ENCODE measurements at regions not wholly inside any gene's neighbourhood (a gene's known extent, or its start where the extent isn't known, plus 50 kb on each side); places are given as distances from the start of the nearest gene placed in this dataset.
"Not testable (repeated sequence)": the region's sequence is repeated elsewhere in the genome, so short reads cannot be mapped to it uniquely, and the experiment has no call there.

GRCh38 chr10:61047788-61048560 is 104.0 kb upstream of the RHOBTB1 start:
- Histone ChIP-seq H3K4me3 (ENCODE audit: insufficient read depth, low read length) (no peak overlapping the region), H3K27ac (ENCODE audit: low read depth, low read length) (no peak overlapping the region), H4K20me1 (ENCODE audit: insufficient read depth, low read length) (no peaks in the 10 kb centered on the region), H3K9me3 (ENCODE audit: low read depth, low read length) (no peaks in the 10 kb centered on the region), H3K27me3 (ENCODE audit: insufficient read depth, low read length) (peaks cover 5% of the 10 kb centered on the region), H3K36me3 (ENCODE audit: insufficient read depth, low read length) (no peaks in the 10 kb centered on the region), H2AFZ (ENCODE audit: low read length) (no peak overlapping the region), H3K79me2 (ENCODE audit: insufficient read depth, low read length) (no peaks in the 10 kb centered on the region), H3K4me2 (ENCODE audit: insufficient read depth, low read length) (no peak overlapping the region), H3K4me1 (ENCODE audit: insufficient read depth, low read length) (no peaks in the 10 kb centered on the region)
- no peak for DNase-seq (ENCODE audit: insufficient read length, low spot score, missing footprints)
- TF ChIP-seq CTCF (IDR thresholded peaks at IDR 0.05; ENCODE audit: extremely low read depth, low read depth, low read length), result no peak

- Histone ChIP-seq H3K4me3 (ENCODE audit: insufficient read depth, low read length) (no peak overlapping the region), H3K4me2 (ENCODE audit: insufficient read depth, low read length) (no peak overlapping the region), H4K20me1 (ENCODE audit: insufficient read depth, low read length) (no peaks in the 10 kb centered on the region), H3K9me3 (ENCODE audit: low read depth, low read length) (no peaks in the 10 kb centered on the region), H3K27ac (ENCODE audit: low read depth, low read length) (no peak overlapping the region), H3K79me2 (ENCODE audit: insufficient read depth, low read length) (no peaks in the 10 kb centered on the region), H2AFZ (ENCODE audit: low read length) (no peak overlapping the region), H3K36me3 (ENCODE audit: insufficient read depth, low read length) (no peaks in the 10 kb centered on the region), H3K27me3 (ENCODE audit: insufficient read depth, low read length) (peaks cover 5% of the 10 kb centered on the region), H3K4me1 (ENCODE audit: insufficient read depth, low read length) (no peaks in the 10 kb centered on the region)
- TF ChIP-seq CTCF (IDR thresholded peaks at IDR 0.05; ENCODE audit: extremely low read depth, low read depth, low read length), result no peak
- no peak for DNase-seq (ENCODE audit: insufficient read length, low spot score, missing footprints)
Observed at GRCh38 chr10:61047081-61047480, 103.1 kb upstream of the RHOBTB1 start.

- H2AFZ ChIP-seq (ENCODE audit: low read length); H4K20me1 ChIP-seq (ENCODE audit: insufficient read depth, low read length); H3K4me1 ChIP-seq (ENCODE audit: insufficient read depth, low read length); H3K27ac ChIP-seq (ENCODE audit: low read depth, low read length); H3K9me3 ChIP-seq (ENCODE audit: low read depth, low read length); DNase-seq (ENCODE audit: insufficient read length, low spot score, missing footprints); H3K79me2 ChIP-seq (ENCODE audit: insufficient read depth, low read length); H3K4me2 ChIP-seq (ENCODE audit: insufficient read depth, low read length); H3K36me3 ChIP-seq (ENCODE audit: insufficient read depth, low read length); H3K27me3 ChIP-seq (ENCODE audit: insufficient read depth, low read length); H3K4me3 ChIP-seq (ENCODE audit: insufficient read depth, low read length): not testable (repeated sequence)
Observed at GRCh38 chr10:61045480-61045879, 101.5 kb upstream of the RHOBTB1 start.

- Histone ChIP-seq H3K27me3 (ENCODE audit: insufficient read depth, low read length) (peaks cover 5% of the 10 kb centered on the region), H3K79me2 (ENCODE audit: insufficient read depth, low read length) (no peaks in the 10 kb centered on the region), H3K27ac (ENCODE audit: low read depth, low read length) (no peak overlapping the region), H4K20me1 (ENCODE audit: insufficient read depth, low read length) (no peaks in the 10 kb centered on the region), H3K36me3 (ENCODE audit: insufficient read depth, low read length) (no peaks in the 10 kb centered on the region), H2AFZ (ENCODE audit: low read length) (no peak overlapping the region), H3K9me3 (ENCODE audit: low read depth, low read length) (no peaks in the 10 kb centered on the region), H3K4me1 (ENCODE audit: insufficient read depth, low read length) (no peaks in the 10 kb centered on the region), H3K4me2 (ENCODE audit: insufficient read depth, low read length) (no peak overlapping the region), H3K4me3 (ENCODE audit: insufficient read depth, low read length) (no peak overlapping the region)
- DNase-seq (ENCODE audit: insufficient read length, low spot score, missing footprints), result no peak
- TF ChIP-seq CTCF (IDR thresholded peaks at IDR 0.05; ENCODE audit: extremely low read depth, low read depth, low read length), result no peak
Observed at GRCh38 chr10:61042533-61042932, 98.5 kb upstream of the RHOBTB1 start.

Measured in osteoblast (primary cell).